Hepatocyte (in vitro differentiated cells): ENCODE measurements at regions not wholly inside any gene's neighbourhood (a gene's known extent, or its start where the extent isn't known, plus 50 kb on each side); places are given as distances from the start of the nearest gene placed in this dataset.

ENCODE experiments used
- EZH2phosphoT487 ChIP-seq: fragments of 200-600 bp; sonication (generic); IDR thresholded peaks from one replicate; pipeline ENCODE4 v1.6.1; 2018; ENCODE audit warnings: antibody characterized with exemption, mild to moderate bottlenecking, low read depth, moderate library complexity; ENCODE audit not compliant: unreplicated experiment, severe bottlenecking
- TF ChIP-seq, protein P1 (sequence below): fragments of 200-600 bp; sonication (generic); IDR thresholded peaks from 2 replicates; pipeline ENCODE4 v1.5.1; 2016; ENCODE audit warnings: antibody characterized with exemption, mild to moderate bottlenecking; ENCODE audit not compliant: poor library complexity

DNA sequence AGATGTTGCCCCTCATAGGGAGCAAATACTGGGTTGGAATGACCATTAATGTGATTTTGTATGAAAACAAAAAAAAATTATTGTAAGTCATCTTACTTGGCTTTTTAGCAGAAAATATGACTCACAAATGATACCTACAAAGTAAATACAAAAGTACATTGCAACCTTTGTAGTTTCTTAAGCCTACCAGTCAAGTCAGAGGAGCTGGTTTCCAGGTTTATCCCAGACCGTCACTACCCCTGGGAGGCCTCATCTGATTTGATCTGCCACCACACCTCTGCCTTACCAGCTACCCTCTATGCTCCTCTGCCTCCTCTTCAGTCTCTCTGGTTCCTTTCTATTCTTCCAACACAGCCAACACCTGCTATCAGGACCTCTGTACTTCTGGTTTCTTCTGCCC lies 349.9 kb upstream of the CCNH start:
- TF ChIP-seq, protein P1, sequence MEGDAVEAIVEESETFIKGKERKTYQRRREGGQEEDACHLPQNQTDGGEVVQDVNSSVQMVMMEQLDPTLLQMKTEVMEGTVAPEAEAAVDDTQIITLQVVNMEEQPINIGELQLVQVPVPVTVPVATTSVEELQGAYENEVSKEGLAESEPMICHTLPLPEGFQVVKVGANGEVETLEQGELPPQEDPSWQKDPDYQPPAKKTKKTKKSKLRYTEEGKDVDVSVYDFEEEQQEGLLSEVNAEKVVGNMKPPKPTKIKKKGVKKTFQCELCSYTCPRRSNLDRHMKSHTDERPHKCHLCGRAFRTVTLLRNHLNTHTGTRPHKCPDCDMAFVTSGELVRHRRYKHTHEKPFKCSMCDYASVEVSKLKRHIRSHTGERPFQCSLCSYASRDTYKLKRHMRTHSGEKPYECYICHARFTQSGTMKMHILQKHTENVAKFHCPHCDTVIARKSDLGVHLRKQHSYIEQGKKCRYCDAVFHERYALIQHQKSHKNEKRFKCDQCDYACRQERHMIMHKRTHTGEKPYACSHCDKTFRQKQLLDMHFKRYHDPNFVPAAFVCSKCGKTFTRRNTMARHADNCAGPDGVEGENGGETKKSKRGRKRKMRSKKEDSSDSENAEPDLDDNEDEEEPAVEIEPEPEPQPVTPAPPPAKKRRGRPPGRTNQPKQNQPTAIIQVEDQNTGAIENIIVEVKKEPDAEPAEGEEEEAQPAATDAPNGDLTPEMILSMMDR, result no peak
- no peak for TF ChIP-seq EZH2phosphoT487
